ENCODE measurements at regions not wholly inside any gene's neighbourhood (a gene's known extent, or its start where the extent isn't known, plus 50 kb on each side); places are given as distances from the start of the nearest gene placed in this dataset.

GRCh38 chr4:66307641-66308438, 637.6 kb upstream of the EPHA5 start:
- H3K36me3 Mint-ChIP-seq = no peaks in the 10 kb centered on the region
- Histone ChIP-seq H3K9me3 (no peaks in the 10 kb centered on the region), H3K36me3 (ENCODE audit: control insufficient read depth in 2 of 2, extremely low read depth in 1 of 2, insufficient read depth in 1 of 2, low read length in 1 of 2) (no peaks in the 10 kb centered on the region), H3K27me3 (replicated peaks in 1 of 2; ENCODE audit: control insufficient read depth in 2 of 2, extremely low read depth in 1 of 2, insufficient read depth in 2 of 2, low read length in 1 of 2) (no peaks in the 10 kb centered on the region), H3K4me1 (ENCODE audit: control insufficient read depth in 1 of 2, extremely low read depth in 1 of 2, insufficient read depth in 2 of 2, low read length in 2 of 2) (no peaks in the 10 kb centered on the region), H3K27ac (ENCODE audit: low read length) (no peak overlapping the region), H3K4me3 (ENCODE audit: control insufficient read depth in 1 of 2, extremely low read depth in 1 of 2, low read length in 1 of 2) (no peak overlapping the region)
- DNase-seq = no peak
- ChIA-PET POLR2A (no interaction called here), CTCF (no interaction called here)
- no peaks in the 10 kb centered on the region for H3K27me3 Mint-ChIP-seq
- no peaks in the 10 kb centered on the region for H3K4me1 Mint-ChIP-seq
- no peak overlapping the region for H3K27ac Mint-ChIP-seq
- 28% methylated on average over 3 of the region's 3 CpGs for WGBS (ENCODE audit: insufficient coverage)
- ATAC-seq (replicated peaks in 1 of 4) = no peak
- H3K9me3 Mint-ChIP-seq = peaks cover 2 to 14% (median 14%) of the 10 kb centered on the region in 3 donors
- no peak overlapping the region for H3K4me3 Mint-ChIP-seq

DNA sequence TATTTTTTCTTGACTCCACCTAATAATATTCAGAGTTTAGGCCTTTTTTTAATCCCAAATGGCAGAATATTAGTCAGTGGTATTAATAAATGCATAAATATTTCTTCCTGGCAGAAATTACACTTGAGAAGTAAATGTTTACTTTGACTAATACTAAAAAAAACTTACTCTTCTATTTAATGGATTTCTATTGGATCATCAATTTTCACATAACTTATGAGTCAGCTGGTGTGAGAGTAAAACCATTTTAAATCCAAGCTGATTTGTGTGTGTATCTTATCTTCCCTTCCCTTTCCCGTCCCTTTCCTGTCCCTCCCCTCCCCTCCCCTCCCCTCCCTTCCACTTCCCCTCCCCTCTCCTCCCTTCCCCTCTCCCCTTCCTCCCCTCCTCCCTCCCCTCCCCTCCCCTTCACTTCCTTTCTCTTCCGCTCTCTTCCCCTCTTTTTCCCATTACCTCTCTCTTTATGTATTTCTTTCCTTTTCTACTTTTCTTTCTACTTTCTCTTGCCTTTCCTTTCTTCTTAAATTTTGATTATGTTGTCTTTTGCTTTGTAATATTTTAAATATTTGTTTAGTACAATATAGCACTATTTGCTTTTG, 630.1 kb upstream of the EPHA5 start:
- no peaks in the 10 kb centered on the region for H3K27me3 ChIP-seq (replicated peaks in 1 of 2; ENCODE audit: control insufficient read depth in 2 of 2, extremely low read depth in 1 of 2, insufficient read depth in 2 of 2, low read length in 1 of 2)
- Mint-ChIP-seq H3K27me3 (no peaks in the 10 kb centered on the region), H3K4me3 (no peak overlapping the region), H3K27ac (no peak overlapping the region), H3K9me3 (peaks cover 4 to 16% (median 13%) of the 10 kb centered on the region in 3 donors), H3K4me1 (no peaks in the 10 kb centered on the region), H3K36me3 (no peaks in the 10 kb centered on the region)
- peaks cover 2% of the 10 kb centered on the region for H3K9me3 ChIP-seq
- no peaks in the 10 kb centered on the region for H3K4me1 ChIP-seq (ENCODE audit: control insufficient read depth in 1 of 2, extremely low read depth in 1 of 2, insufficient read depth in 2 of 2, low read length in 2 of 2)
- ATAC-seq (replicated peaks in 1 of 4) (no peak), DNase-seq (no peak)
- ChIA-PET CTCF (no interaction called here), POLR2A (no interaction called here)
- H3K36me3 ChIP-seq (ENCODE audit: control insufficient read depth in 2 of 2, extremely low read depth in 1 of 2, insufficient read depth in 1 of 2, low read length in 1 of 2) = no peaks in the 10 kb centered on the region
- H3K27ac ChIP-seq (ENCODE audit: low read length) = no peak overlapping the region
- whole genome bisulfite sequencing (ENCODE audit: insufficient coverage) = no CpG with 5 or more reads among the region's 2 CpGs
- H3K4me3 ChIP-seq (ENCODE audit: control insufficient read depth in 1 of 2, extremely low read depth in 1 of 2, low read length in 1 of 2) = no peak overlapping the region

DNA sequence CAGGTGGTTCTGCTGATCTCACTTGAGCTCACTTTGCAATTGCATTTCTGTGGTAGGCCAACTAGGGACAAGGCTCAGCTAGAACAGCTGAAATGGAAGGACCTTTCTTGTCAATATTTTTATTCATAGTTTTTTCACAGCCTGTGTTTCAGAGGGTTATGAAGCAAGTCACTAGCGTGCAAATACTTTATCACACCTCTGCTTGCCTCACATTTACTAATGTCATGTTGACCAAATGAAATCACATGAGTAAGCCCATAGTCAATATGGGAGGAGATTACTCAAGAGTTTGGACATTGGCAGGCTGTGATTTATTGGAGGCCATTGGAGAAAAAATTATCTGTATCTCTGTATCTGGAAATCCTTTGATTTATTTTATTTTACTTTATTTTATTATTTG, 628.3 kb upstream of the EPHA5 start:
- Mint-ChIP-seq H3K4me1 (no peaks in the 10 kb centered on the region), H3K27ac (no peak overlapping the region), H3K4me3 (no peak overlapping the region), H3K27me3 (no peaks in the 10 kb centered on the region), H3K9me3 (peaks cover 8 to 21% (median 10%) of the 10 kb centered on the region in 3 donors), H3K36me3 (no peaks in the 10 kb centered on the region)
- no peak overlapping the region for H3K4me3 ChIP-seq (ENCODE audit: control insufficient read depth in 1 of 2, extremely low read depth in 1 of 2, low read length in 1 of 2)
- H3K4me1 ChIP-seq (ENCODE audit: control insufficient read depth in 1 of 2, extremely low read depth in 1 of 2, insufficient read depth in 2 of 2, low read length in 2 of 2) = no peaks in the 10 kb centered on the region
- peaks cover 2% of the 10 kb centered on the region for H3K9me3 ChIP-seq
- ChIA-PET POLR2A (no interaction called here), CTCF (no interaction called here)
- H3K27ac ChIP-seq (ENCODE audit: low read length) = no peak overlapping the region
- no peak for ATAC-seq (replicated peaks in 1 of 4)
- no peaks in the 10 kb centered on the region for H3K36me3 ChIP-seq (ENCODE audit: control insufficient read depth in 2 of 2, extremely low read depth in 1 of 2, insufficient read depth in 1 of 2, low read length in 1 of 2)
- no peak for DNase-seq
- WGBS (ENCODE audit: insufficient coverage) = no CpG with 5 or more reads among the region's 1 CpG
- H3K27me3 ChIP-seq (replicated peaks in 1 of 2; ENCODE audit: control insufficient read depth in 2 of 2, extremely low read depth in 1 of 2, insufficient read depth in 2 of 2, low read length in 1 of 2) = no peaks in the 10 kb centered on the region

- Mint-ChIP-seq H3K4me1 (no peaks in the 10 kb centered on the region), H3K27ac (no peak overlapping the region), H3K4me3 (no peak overlapping the region), H3K9me3 (peaks cover 9 to 21% (median 12%) of the 10 kb centered on the region in 3 donors), H3K36me3 (no peaks in the 10 kb centered on the region), H3K27me3 (no peaks in the 10 kb centered on the region)
- POLR2A ChIA-PET = no interaction called here
- WGBS (ENCODE audit: insufficient coverage) = 50% methylated on average over 1 of the region's 1 CpG
- DNase-seq (no peak), ATAC-seq (replicated peaks in 1 of 4) (no peak)
- Histone ChIP-seq H3K27ac (ENCODE audit: low read length) (no peak overlapping the region), H3K4me1 (ENCODE audit: control insufficient read depth in 1 of 2, extremely low read depth in 1 of 2, insufficient read depth in 2 of 2, low read length in 2 of 2) (no peaks in the 10 kb centered on the region), H3K4me3 (ENCODE audit: control insufficient read depth in 1 of 2, extremely low read depth in 1 of 2, low read length in 1 of 2) (no peak overlapping the region), H3K9me3 (peaks cover 2% of the 10 kb centered on the region), H3K36me3 (ENCODE audit: control insufficient read depth in 2 of 2, extremely low read depth in 1 of 2, insufficient read depth in 1 of 2, low read length in 1 of 2) (no peaks in the 10 kb centered on the region), H3K27me3 (replicated peaks in 1 of 2; ENCODE audit: control insufficient read depth in 2 of 2, extremely low read depth in 1 of 2, insufficient read depth in 2 of 2, low read length in 1 of 2) (no peaks in the 10 kb centered on the region)
- CTCF ChIA-PET = interaction anchor here in 1 of 2 donors (0.6 kb wide), 1 partner anchor 168 kb away, joined by 4 read pairs; no protein-coding TSS in a partner anchor
These were observed 627.4 kb upstream of the EPHA5 start for GRCh38 chr4:66297703-66298102.

DNA sequence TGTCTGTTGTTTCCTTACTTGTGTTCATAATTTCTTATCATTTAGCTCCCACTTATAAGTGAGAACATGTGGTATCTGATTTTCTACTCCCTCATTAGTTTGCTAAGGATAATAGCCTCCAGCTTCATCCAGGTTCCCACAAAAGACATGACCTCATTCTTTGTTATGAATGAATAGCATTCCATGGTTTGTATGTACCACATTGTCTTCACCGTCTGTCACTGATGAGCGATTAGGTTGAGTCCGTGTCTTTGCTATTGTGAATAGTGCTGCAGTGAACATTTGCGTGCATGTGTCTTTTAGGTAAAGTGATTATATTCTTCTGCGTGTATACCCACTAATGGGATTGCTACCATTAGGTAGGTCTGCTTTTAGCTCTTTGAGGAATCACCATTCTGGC, 624.3 kb upstream of the EPHA5 start:
- DNase-seq (no peak), ATAC-seq (replicated peaks in 1 of 4) (no peak)
- Mint-ChIP-seq H3K4me3 (no peak overlapping the region), H3K9me3 (peaks cover 17 to 18% (median 17%) of the 10 kb centered on the region in 3 donors), H3K4me1 (no peaks in the 10 kb centered on the region), H3K36me3 (no peaks in the 10 kb centered on the region), H3K27ac (no peak overlapping the region), H3K27me3 (no peaks in the 10 kb centered on the region)
- Histone ChIP-seq H3K9me3 (peaks cover 2% of the 10 kb centered on the region), H3K36me3 (ENCODE audit: control insufficient read depth in 2 of 2, extremely low read depth in 1 of 2, insufficient read depth in 1 of 2, low read length in 1 of 2) (no peaks in the 10 kb centered on the region), H3K27ac (ENCODE audit: low read length) (no peak overlapping the region), H3K27me3 (replicated peaks in 1 of 2; ENCODE audit: control insufficient read depth in 2 of 2, extremely low read depth in 1 of 2, insufficient read depth in 2 of 2, low read length in 1 of 2) (no peaks in the 10 kb centered on the region), H3K4me3 (ENCODE audit: control insufficient read depth in 1 of 2, extremely low read depth in 1 of 2, low read length in 1 of 2) (no peak overlapping the region), H3K4me1 (ENCODE audit: control insufficient read depth in 1 of 2, extremely low read depth in 1 of 2, insufficient read depth in 2 of 2, low read length in 2 of 2) (no peaks in the 10 kb centered on the region)
- POLR2A ChIA-PET = no interaction called here
- CTCF ChIA-PET = no interaction called here
- 100% methylated on average over 3 of the region's 5 CpGs for WGBS (ENCODE audit: insufficient coverage)

GRCh38 chr4:66284991-66285451, 614.7 kb upstream of the EPHA5 start:
- DNase-seq (no peak), ATAC-seq (replicated peaks in 1 of 4) (no peak)
- Histone ChIP-seq H3K4me3 (ENCODE audit: control insufficient read depth in 1 of 2, extremely low read depth in 1 of 2, low read length in 1 of 2) (no peak overlapping the region), H3K27ac (ENCODE audit: low read length) (no peak overlapping the region), H3K4me1 (ENCODE audit: control insufficient read depth in 1 of 2, extremely low read depth in 1 of 2, insufficient read depth in 2 of 2, low read length in 2 of 2) (no peaks in the 10 kb centered on the region), H3K27me3 (replicated peaks in 1 of 2; ENCODE audit: control insufficient read depth in 2 of 2, extremely low read depth in 1 of 2, insufficient read depth in 2 of 2, low read length in 1 of 2) (no peaks in the 10 kb centered on the region), H3K9me3 (no peaks in the 10 kb centered on the region), H3K36me3 (ENCODE audit: control insufficient read depth in 2 of 2, extremely low read depth in 1 of 2, insufficient read depth in 1 of 2, low read length in 1 of 2) (no peaks in the 10 kb centered on the region)
- no peaks in the 10 kb centered on the region for H3K27me3 Mint-ChIP-seq
- CTCF ChIA-PET = no interaction called here
- no peak overlapping the region for H3K4me3 Mint-ChIP-seq
- no peaks in the 10 kb centered on the region for H3K4me1 Mint-ChIP-seq
- 92% methylated on average over 11 of the region's 15 CpGs for WGBS (ENCODE audit: insufficient coverage)
- no peaks in the 10 kb centered on the region for H3K36me3 Mint-ChIP-seq
- peaks cover 0 to 7% (median 4%) of the 10 kb centered on the region in 3 donors for H3K9me3 Mint-ChIP-seq
- no peak overlapping the region for H3K27ac Mint-ChIP-seq
- POLR2A ChIA-PET = interaction anchor here in 1 of 2 donors (0.6 kb wide), 1 partner anchor 8 kb away, joined by 11 read pairs; no protein-coding TSS in a partner anchor
